ENCODE measurements at regions not wholly inside any gene's neighbourhood (a gene's known extent, or its start where the extent isn't known, plus 50 kb on each side); places are given as distances from the start of the nearest gene placed in this dataset.
A peak's percentile ranks its signal among the peaks of the same experiment; 100 is the strongest.

DNA sequence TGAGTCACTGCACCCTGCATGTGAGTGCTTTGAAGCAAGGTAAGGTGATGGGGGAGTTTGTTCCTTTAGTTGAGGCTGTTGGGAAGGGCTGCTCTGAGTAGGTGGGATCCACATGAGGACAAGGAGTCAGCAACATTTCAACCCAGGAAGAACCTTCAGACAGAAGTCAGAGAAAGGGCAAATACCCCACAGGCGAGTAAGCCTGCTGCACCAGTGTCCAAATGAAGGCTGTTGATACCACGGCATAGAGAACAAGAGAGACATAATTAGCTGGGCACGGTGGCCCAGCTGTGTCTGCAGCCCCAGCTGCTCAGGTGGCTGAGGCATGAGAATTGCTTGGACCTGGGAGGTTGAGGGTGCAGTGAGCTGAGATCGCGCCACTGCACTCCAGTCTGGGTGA is 54.3 kb upstream of the CLMP start:
- DNase-seq (ENCODE audit: extremely low read depth, low read depth), result no peak

DNA sequence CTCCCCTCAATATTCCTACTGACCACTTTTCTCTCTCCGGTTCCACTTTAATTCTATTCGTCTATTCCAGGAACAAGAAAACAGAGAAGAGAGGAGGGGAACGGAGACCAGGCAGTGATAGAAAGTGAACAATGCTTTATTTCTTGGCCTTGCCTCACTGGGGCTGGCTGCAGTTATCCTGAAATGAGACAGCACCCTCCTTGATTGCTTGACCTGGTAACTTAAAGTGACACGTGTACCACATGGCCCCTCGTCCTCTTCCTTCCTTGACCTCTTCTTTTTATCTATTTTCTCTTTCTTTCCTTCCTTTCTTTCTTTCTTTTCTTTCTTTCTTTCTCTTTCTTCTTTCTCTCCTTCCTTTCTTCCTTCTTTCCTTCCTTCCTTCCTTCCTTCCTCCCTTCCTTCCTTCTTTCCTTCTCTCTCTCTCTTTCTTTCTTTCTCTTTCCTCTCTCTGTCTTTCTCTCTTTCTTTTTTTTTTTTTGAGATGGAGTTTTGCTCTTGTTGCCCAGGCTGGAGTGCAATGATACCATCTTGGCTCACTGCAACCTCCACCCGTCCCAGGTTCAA is 52.8 kb upstream of the CLMP start:
- TF ChIP-seq, protein P1, sequence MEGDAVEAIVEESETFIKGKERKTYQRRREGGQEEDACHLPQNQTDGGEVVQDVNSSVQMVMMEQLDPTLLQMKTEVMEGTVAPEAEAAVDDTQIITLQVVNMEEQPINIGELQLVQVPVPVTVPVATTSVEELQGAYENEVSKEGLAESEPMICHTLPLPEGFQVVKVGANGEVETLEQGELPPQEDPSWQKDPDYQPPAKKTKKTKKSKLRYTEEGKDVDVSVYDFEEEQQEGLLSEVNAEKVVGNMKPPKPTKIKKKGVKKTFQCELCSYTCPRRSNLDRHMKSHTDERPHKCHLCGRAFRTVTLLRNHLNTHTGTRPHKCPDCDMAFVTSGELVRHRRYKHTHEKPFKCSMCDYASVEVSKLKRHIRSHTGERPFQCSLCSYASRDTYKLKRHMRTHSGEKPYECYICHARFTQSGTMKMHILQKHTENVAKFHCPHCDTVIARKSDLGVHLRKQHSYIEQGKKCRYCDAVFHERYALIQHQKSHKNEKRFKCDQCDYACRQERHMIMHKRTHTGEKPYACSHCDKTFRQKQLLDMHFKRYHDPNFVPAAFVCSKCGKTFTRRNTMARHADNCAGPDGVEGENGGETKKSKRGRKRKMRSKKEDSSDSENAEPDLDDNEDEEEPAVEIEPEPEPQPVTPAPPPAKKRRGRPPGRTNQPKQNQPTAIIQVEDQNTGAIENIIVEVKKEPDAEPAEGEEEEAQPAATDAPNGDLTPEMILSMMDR (IDR thresholded peaks at IDR 0.05; ENCODE audit: low read depth, low read length), result no peak
- no peak for DNase-seq (ENCODE audit: extremely low read depth, low read depth)

More for the DNA sequence above, 54.3 kb upstream of the CLMP start:
- TF ChIP-seq, protein P1 (IDR thresholded peaks at IDR 0.05; ENCODE audit: low read depth, low read length), result no peak

- TF ChIP-seq, protein P1 (IDR thresholded peaks at IDR 0.05; ENCODE audit: low read depth, low read length), result no peak
- no peak for DNase-seq (ENCODE audit: extremely low read depth, low read depth)
Observed at GRCh38 chr11:123247496-123247799, 52.4 kb upstream of the CLMP start.

GRCh38 chr11:123246749-123247495 is 51.9 kb upstream of the CLMP start:
- peak; percentile 55 for DNase-seq (ENCODE audit: extremely low read depth, low read depth)
- TF ChIP-seq, protein P1 (IDR thresholded peaks at IDR 0.05; ENCODE audit: low read depth, low read length), result peak; percentile 100

DNA sequence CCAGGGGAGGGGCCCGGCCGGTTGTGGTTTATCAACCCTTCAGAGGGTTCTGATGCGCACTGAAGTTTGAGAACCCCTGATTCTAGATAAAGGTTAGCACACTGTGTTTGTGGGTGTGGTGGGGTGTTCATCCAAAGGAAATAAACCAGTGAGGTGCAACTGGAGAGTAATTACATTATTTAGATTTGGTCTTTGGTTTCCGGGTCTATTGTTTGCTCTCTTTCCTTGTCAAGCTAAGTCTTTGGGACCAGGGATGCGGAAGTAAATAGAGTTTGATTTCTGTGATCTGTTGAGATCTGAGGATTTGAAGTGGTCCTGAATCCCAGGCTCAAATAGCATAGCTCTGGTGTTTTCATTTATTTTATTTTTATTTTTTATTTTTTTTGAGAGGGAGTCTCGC is 50.5 kb upstream of the CLMP start:
- DNase-seq (ENCODE audit: extremely low read depth, low read depth), result no peak
- TF ChIP-seq, protein P1 (IDR thresholded peaks at IDR 0.05; ENCODE audit: low read depth, low read length), result no peak

Data from AG09319 (cell line).